ENCODE measurements at regions not wholly inside any gene's neighbourhood (a gene's known extent, or its start where the extent isn't known, plus 50 kb on each side); places are given as distances from the start of the nearest gene placed in this dataset.
"Not testable (repeated sequence)": the region's sequence is repeated elsewhere in the genome, so short reads cannot be mapped to it uniquely, and the experiment has no call there.

DNA sequence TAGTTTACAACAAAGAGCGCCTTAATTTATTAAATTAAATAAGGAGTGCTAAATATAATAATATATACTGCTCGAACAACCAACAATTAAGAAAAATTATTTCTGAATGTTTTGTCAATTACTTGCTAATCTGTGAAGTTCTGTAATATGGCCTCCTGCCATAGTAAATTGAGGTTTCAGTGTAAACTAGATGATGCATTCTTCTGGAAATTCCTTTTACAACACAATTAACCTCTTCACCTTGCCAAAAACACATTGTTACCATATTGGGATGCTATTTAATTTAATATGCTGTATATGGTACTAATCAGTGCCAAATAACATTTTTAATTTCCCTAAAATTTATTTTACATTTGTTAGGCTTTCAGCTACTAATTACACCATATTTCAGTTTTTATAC lies 808.4 kb upstream of the CITED2 start:
- no peak for DNase-seq (ENCODE audit: low read depth in 2 of 2, low spot score in 1 of 2)

DNA sequence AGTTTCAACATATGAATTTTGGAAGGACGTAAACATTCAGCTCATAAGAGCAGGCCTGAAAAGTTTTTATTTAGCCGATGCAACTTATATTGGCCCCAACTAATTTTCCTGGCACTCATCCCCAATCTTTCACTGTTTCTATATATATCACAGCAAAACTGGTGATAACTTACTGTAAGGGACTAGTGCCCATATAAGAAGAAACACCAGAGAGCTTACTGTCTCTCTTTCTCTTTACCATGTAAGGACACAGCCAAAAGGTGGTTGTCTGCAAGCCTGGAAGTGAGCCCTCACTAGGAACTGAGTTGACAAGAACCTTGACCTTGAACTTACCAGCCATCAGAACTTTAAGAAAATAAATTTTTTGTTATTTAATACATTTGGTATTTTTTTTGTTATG lies 807.4 kb upstream of the CITED2 start:
- DNase-seq (ENCODE audit: low read depth in 2 of 2, low spot score in 1 of 2): no peak

DNA sequence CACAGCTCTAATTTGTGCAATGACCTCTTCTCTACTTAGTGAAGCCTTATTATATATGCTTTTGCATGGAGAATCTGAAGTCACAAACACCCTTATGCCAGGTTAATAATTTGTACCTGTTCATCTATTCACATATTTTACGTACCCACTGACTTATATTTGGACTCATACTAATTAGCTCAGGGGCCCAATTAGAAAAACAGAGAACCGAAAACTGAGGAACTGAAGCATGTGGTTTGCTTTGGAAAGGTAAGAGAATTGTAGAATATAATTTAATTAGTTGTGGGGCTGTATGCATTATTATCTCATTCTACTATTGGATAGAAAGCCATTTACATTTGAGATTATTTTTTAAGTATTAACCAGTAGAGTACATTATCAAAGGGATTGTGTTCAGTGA lies 805.9 kb upstream of the CITED2 start:
- DNase-seq (ENCODE audit: low read depth in 2 of 2, low spot score in 1 of 2): no peak

DNA sequence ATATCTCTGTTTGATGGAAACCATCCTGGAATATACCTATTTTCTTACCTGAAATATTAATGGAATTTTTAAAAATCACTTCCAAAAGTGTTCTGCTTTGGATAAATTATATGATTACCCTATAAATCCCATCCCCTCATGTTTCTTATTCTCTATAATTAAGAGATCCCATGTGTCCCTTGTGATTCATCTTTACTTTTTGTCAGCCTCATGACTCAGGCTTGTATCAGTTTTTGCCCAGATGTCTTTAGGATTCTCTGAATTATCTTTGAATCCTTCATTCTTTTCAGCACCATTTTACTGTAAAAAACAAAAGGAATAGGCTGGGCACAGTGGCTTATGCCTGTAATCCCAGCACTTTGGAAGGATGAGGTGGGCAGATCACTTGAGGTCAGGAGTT lies 804.5 kb upstream of the CITED2 start:
- DNase-seq (ENCODE audit: low read depth in 2 of 2, low spot score in 1 of 2): no peak

DNA sequence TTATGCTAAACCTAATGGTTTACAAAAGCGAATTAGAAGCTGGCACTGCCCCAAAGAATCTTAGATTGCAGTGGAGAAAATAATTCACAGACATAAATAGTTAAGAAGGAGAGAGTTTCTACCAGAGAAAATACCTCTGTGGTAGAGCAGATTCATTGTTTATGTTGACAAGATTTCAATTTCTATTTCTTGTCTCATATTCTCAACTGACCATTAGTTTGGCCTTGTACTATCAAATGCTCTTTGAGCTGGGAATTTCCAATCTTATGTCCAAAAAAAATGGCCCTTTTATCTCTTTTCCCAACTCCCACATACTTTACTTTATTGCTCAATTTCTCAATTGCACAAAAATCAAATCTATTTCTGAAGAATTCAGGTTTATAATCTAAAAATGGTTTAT lies 804.1 kb upstream of the CITED2 start:
- no peak for DNase-seq (ENCODE audit: low read depth in 2 of 2, low spot score in 1 of 2)

DNA sequence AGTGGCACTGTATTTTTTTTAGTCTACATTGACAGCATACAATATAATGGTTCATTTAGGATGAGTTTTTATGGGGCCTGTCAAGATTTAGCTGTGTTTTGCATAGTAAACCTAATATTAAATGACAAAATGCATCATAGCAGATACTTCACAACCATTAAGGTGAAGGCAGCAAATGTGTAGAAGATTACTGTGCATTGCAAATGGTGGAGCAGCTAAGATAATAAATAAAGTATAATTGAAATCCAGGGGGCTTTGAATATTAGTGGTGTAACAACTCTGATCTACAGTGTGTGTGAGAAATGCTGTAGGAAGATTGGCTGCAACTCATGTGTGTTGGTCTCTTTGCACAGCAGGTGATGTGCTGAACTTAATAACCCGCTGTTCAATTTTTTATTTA lies 801.9 kb upstream of the CITED2 start:
- DNase-seq (ENCODE audit: low read depth in 2 of 2, low spot score in 1 of 2): no peak

DNA sequence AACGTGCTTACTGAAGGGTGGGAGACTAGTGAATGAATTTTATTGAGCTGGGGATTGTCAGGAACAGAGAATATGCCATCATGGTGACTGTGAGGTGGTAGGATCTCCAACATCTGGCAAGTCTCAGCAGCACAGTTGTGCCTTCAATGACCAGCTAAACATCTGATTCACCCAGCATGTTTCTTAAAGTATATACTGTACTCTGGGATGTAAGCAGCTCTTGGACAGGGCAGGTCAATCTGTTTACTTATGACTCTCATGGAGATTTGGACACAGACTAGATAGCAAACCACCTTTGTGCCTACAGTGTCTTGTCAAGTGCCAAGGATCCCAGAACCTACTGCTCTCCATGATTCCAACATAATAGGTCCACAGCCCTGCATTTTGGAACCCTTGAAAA lies 801.0 kb upstream of the CITED2 start:
- no peak for DNase-seq (ENCODE audit: low read depth in 2 of 2, low spot score in 1 of 2)

DNA sequence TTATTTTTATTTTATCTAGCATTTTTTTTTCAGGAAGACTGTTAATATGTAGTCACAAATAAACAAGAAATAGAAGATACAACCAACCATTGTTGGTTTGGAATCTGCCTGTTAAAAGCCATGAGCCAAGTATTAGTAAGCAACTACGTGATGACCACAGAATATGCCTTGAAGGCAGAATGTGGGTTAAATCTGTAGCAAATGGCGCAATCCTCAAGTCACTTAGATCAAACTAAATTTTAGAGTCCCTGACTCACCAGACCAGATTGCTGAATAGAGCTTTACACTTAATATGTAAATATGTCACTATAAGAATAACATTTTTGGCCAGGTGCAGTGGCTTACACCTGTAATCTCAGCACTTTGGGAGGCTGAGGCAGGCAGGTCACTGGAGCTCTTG lies 800.1 kb upstream of the CITED2 start:
- no peak for DNase-seq (ENCODE audit: low read depth in 2 of 2, low spot score in 1 of 2)

DNA sequence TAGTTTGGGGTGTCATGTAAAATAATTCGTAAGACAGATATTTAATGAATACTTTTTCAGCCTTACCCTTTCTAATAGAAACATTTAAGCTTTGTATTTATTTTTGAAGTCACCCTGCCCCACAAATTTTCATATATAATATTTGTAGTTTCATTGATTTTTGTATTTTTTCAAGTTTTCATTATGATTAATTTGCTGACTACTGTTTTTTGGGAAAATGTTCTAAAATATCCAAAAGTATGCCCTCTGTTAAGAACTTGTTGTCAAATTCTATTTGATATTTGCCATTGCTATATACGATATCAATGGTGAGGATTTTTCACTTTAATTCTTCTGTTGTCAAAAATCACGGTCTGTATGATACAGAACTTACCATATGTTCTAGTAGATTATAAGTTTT lies 793.9 kb upstream of the CITED2 start:
- DNase-seq (ENCODE audit: low read depth in 2 of 2, low spot score in 1 of 2): no peak

DNA sequence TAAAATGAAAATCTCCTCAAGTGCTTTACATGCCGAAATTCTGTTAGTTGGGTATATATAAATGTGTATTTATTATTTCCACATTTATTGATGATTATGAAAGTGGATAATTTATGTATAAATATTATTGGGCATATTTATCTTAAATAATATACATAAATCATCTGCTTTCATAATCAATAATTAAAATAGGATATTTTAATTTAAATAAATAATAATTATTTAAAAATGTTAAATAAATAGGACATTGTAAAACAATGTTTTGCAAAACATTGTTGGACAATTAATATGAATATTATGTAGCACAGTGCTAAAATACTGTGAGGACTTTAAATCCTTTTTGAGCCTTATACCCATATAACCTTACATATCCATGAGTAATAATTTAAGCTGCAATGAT lies 786.5 kb upstream of the CITED2 start:
- no peak for DNase-seq (ENCODE audit: low read depth in 2 of 2, low spot score in 1 of 2)

DNA sequence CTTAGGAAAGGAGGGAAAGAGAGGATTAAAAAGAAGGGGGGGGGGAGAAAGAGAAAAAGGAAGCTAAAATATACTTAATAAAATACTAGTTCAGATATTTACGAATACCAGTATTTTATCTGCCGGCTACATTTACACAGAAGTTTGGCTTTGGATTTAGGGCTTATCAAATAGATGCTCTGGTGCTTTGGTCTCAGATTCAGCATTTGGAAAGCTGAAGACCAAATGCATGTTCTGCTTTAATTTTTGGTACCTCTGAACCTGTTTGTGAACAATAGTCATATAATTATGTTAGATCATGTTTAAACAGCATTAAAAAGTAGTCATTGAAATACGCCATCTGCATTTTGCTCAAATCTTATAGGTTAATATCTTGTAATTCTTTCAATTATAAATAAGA lies 786.0 kb upstream of the CITED2 start:
- DNase-seq (ENCODE audit: low read depth in 2 of 2, low spot score in 1 of 2): no peak

DNA sequence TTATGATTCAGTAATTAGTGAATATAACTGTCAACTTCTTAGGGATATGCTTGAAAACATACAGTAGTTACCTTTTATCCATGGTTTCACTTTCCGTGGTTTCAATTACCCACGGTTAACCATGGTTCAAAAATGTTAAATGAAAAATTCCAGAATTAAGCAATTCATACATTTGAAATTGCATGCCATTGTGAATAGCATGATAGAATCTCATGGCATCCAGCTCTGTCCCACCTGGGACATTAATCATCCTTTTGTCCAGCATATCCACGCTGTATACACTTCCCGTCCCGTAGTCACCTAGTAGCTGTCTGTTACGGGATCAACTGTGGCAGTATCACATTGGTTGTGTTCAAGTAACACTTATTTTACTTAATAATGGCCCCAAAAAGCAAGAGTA lies 781.7 kb upstream of the CITED2 start:
- DNase-seq (ENCODE audit: low read depth in 2 of 2, low spot score in 1 of 2): no peak

DNA sequence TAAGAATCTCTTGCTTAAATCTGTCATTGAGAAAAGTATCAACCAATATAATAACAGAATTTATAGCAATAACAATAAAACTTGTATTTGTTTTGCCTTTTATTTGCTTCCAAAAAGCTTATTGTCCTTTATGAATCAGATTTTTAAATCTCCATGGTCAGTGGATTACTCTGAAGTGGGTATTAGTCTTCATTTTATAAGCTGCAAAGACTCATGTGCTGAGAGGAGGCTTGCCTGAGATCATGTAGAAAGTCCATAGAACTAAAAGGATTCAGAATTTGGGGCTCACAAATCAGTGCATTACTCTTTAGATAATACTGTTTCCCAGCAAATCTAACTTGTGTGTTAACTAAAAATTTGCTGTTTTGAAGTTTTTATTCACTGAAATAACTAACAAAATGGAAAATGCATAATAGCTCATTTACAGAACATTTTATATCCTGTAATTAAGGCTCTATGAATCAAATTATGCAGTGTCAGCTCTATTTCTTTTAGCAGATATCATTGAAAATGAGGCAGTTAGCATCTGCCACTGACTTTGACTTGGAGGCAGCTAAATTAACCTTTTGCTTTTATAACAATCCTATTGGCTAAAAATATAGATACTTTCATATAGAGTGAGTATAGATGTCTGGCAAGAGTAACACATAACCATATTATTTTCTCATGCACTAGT lies 781.1 kb upstream of the CITED2 start:
- DNase-seq (ENCODE audit: low read depth in 2 of 2, low spot score in 1 of 2): no peak

DNA sequence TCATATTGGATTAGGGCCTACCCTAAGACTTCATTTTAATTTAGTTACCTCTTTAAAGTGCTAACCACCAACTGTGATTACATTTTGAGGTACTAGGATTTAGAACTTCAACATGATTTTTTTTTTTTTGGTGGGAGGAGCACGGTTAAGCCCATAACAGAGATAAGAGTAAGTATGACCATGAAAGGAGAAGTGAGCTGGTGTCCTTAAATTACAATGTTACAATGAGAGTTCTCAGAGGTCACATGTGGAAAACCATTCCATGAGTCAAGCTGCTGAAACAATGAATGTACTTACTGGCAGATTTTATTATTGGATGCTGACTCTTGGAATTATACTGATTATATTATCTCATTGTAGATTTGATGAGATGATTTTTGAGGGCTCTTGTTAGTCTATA lies 779.3 kb upstream of the CITED2 start:
- DNase-seq (ENCODE audit: low read depth in 2 of 2, low spot score in 1 of 2): no peak

DNA sequence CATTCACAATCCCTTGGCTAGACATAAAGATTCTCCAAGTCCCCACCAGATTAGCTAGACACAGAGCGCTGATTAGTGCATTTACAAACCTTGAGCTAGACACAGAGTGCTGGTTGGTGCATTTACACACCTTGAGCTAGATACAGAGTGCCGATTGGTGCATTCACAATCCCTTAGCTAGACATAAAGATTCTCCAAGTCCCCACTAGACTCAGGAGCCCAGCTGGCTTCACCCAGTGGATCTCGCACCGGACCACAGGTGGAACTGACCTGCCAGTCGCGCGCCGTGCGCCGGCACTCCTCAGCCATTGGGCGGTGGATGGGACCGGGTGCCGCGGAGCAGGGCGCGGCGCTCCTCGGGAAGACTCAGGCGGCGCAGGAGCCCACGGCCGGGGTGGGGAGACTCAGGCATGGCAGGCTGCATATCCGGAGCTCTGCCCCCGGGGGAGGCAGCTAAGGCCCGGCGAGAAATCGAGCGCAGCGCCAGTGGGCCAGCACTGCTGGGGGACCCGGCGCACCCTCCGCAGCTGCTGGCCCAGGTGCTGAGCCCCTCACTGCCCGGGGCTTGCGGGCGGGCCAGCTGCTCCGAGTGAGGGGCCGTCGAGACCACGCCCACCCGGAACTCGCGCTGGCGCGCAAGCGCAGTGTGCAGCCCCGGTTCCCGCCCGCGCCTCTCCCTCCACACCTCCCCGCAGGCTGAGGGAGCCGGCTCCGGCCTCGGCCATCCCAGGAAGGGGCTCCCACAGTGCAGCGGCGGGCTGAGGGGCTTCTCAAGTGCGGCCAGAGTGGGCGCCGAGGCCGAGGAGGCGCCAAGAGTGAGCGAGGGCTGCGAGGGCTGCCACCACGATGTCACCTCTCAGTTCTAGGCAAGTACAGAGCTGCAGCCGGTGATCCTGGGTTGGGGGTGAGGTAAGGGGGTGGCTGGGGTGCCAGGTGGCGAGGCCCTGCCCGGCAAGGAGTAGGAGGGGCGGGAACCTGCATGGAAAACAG lies 773.7 kb upstream of the CITED2 start:
- DNase-seq (ENCODE audit: low read depth in 2 of 2, low spot score in 1 of 2): not testable (repeated sequence)

DNA sequence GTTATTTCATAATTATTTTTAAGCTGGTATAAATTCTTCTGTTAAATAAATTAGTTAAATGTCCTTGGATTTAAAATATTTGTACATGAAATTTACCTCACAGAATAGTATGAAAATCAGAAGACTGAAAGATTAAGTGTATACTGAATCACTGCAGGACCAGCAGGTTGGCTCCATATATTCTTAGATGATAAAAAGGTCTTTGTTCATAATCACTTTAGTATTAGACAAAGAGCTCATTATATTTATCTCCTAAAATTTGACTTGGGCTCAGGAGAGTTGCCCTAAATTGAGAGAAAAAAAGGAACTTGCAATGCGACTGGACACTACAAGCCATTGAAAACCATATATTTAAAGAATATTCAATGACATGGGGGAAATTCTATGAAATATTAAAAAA lies 766.4 kb upstream of the CITED2 start:
- no peak for DNase-seq (ENCODE audit: low read depth in 2 of 2, low spot score in 1 of 2)

DNA sequence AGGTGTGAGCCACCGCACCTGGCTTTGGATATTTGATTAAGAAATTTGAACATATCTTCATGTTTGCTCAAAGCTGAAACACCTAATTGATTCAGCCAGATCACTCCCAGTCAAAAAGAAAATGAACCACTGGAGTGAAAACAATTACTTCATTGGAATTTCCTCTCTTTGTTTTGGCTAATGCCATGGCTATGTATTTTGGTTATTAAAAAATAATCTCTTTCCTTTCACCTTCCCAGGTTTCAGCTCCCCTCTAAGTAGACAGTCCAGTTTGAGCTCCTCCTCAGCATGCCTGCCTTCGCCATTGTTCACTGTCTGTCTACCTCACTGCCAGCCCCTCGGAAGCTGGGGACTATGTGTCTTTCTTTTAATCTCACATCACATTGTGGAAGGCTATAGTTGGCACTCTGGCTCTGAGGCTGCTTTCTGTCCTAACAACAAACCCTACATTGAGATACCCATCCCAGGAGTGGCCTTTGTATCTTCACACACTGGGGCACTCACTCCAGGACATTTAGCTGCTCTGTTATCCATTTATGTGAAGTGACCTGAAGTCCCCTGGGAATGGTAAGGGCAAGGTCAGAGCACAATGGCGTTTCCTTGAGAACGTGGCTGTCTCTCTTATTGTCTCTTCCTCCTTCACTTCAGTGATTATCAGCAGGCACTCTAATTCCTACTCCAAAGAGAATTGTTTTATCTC lies 764.0 kb upstream of the CITED2 start:
- no peak for DNase-seq (ENCODE audit: low read depth in 2 of 2, low spot score in 1 of 2)

DNA sequence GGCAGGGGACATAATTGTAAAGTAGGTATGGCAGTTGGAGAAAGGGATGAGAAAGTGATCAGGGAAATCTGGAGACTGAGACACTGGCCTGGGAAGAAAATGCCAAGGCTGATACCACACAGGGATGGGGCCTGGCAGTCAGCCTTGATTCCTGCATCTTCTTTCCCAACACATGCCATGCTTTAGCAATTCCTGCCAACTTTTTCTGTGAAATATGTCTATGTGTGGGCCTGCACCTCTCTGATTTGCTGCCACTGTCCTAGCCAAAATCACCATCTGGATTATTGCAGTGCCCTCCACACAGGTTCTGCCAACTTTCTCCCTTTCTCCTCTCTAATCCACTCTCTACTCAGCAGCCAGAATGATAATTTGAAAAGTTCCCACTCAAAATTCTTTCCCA lies 759.8 kb upstream of the CITED2 start:
- DNase-seq (ENCODE audit: low read depth in 2 of 2, low spot score in 1 of 2): no peak

DNA sequence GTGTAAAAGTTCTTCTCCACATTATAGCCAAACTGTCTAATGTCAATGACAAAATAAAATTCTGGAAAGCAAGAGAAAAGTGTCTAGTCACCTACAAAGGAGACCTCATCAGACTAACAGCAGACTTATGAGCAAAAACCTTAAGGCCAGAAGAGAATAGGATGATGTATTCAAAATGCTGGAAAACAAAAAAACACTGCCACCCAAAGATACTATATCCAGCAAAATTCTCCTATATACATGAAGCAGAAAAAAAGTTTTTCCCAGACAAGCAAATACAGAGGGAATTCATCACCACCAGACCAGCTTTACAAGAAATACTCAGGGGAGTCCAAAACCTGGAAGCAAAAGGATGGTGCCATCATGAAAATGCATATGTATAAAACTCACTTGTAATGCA lies 755.6 kb upstream of the CITED2 start:
- no peak for DNase-seq (ENCODE audit: low read depth in 2 of 2, low spot score in 1 of 2)

DNA sequence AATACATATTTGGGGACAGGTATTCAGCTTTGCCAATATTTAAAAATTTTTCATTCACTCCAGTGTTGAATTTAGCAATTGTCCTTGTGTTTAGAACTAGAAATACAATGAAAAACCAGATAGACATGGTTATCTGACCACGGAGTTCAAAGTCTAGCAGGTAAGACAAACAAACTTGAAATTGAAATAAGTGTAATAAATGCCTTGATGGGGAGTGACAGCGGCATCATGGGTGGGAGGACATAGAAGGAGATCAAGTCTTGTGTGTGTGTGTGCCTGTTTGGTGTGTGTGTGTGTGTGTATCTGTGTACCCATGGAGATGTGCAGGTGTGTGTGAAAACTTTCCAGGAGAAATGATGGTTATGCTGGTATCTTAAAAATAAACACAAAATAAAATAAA lies 750.0 kb upstream of the CITED2 start:
- DNase-seq (ENCODE audit: low read depth in 2 of 2, low spot score in 1 of 2): no peak

DNA sequence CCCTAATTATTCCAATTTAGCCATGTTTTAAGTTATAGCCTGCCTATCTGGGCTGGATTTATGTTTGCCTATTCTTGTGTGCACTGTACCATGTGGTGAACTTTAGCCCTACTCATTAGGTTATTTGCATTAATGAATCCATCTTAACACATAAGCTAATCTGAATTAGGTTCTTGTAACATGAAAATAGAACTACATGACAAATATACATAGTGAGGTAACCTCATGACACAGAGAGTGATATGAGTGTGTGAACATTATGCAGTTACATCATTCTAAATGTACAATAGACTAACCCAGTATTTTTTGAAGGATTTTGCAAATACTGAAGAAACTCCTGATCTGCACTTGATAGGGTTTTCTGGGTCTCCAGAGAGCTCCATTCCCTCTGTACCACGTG lies 733.7 kb upstream of the CITED2 start:
- DNase-seq (ENCODE audit: low read depth in 2 of 2, low spot score in 1 of 2): no peak

DNA sequence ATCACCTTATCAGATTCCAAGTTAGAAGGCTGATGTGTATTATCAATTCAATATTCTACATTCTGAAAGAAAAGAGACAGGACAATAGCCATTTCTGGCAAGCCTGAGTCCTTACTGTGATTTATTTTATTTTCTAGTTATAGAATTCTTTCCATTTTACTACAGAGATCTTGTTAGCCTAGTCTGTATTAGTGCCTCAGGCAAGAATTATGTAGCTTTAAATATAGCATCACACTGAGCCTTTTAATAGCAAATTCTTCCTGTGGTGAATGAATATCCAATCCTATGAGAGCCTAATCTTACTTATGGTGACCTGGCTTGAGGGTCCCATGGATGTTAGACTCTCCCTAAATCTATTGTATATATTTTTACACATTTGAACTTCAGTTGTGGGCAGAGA lies 732.8 kb upstream of the CITED2 start:
- DNase-seq (ENCODE audit: low read depth in 2 of 2, low spot score in 1 of 2): no peak

Measured in stimulated activated CD8-positive, alpha-beta memory T cell treated with anti-CD3 and anti-CD28 coated beads, Interleukin-4, amount 100 ng/mL, for 4 hours (primary cell).